Activated CD4-positive, alpha-beta T cell treated with anti-CD3 and anti-CD28 coated beads, Interleukin-2, Interleukin-4, amounts not matched to agents 100 ng/mL and 50 ng/mL, durations not matched to agents 16 hours and 8 hours (primary cell): ENCODE measurements at regions not wholly inside any gene's neighbourhood (a gene's known extent, or its start where the extent isn't known, plus 50 kb on each side); places are given as distances from the start of the nearest gene placed in this dataset.
"Not testable (repeated sequence)": the region's sequence is repeated elsewhere in the genome, so short reads cannot be mapped to it uniquely, and the experiment has no call there.

Source experiments
- DNase-seq: peaks from one replicate; pipeline ENCODE4 v3.0.0-alpha.2; 2020; ENCODE audit warnings: low spot score

DNA sequence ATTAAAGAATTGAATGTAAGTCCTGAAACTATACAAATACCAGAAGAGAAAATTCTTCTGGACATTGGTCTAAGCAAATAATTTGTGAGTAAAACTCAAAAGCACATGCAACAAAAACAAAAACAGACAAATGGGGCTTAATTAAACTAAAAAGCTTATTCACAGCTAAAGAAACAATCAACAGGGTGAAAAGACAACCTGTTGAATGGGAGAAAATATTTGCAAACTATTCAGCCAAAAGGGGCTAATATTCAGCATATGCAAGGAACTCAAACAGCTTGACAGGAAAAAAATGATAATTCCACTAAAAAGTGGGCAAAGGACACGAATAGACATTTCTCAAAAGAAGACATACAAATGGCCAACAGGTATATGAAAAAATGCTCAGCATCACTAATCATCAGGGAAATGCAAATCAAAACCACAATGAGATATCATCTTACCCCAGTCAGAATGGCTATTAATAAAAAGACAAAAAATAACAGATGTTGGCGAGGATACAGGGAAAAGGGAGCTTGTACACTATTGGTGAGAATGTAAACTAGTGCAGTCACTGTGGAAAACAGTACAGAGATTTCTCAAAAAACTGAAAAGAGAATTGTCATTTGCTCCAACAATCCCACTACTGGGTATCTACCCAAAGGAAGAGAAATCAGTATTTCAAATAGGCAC, 177.5 kb upstream of the RTL1 start:
- DNase-seq = no peak

DNA sequence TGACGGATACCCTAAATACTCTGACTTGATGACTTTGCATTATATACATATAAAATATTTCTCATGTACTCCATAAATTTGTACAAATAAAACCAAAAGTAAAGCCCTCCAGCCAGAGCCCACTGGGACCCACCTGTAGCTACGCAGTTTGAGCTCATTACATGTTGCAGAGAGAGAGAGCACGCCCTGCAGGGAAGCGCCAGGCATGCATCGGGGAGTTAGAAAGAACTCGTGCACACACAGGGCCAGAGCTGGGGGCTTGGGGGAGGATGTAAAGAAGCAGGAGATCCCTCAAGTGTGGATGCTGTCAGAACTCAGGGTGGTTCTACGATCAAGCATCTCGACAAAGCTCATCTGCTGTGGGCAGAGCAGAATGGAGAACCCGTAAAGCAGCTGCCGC, 178.5 kb upstream of the RTL1 start:
- no peak for DNase-seq

DNA sequence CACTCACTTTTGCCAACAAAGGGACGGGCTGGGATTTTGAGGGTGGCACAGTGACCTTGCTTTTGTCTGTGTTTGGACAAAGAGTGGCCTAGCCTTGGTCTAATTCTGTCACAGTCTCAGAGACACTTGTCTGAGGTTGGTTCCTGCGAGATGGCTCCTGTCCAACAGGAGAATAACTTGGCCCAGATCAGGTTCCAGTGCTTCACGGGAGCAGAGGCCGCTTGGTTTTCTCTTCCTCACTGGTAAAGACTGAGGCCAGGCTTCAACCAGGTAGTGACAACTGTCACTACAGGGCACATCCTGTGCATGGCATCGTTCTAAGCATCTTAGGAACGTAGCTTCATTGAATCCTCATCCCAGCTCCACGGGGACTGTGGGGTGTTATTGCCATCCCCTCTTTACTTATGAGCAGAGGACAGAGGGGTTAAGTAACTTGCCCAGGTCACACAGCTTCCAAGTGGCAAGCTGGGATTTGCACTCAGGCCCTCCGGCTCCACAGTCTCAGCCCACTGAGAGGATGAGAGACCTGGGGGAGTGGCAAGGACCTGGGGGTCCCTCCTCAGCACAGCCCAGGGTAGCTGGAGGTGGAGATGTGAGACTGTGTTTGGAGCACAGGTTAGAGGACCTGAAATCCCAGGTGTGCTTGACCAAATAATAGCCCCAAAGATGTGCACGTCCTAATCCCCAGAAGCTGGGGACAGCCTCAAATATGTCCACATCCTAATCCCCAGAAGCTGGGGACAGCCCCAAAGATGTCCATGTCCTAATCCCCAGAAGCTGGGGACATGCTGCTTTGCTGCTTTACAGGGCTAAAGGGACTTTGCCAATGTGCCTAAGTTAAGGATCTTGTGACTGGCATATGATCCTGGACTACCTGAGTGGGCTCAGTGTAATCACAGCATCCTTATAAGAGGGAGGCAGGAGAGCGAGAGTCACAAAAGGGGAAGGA, 179.2 kb upstream of the RTL1 start:
- DNase-seq = no peak

DNA sequence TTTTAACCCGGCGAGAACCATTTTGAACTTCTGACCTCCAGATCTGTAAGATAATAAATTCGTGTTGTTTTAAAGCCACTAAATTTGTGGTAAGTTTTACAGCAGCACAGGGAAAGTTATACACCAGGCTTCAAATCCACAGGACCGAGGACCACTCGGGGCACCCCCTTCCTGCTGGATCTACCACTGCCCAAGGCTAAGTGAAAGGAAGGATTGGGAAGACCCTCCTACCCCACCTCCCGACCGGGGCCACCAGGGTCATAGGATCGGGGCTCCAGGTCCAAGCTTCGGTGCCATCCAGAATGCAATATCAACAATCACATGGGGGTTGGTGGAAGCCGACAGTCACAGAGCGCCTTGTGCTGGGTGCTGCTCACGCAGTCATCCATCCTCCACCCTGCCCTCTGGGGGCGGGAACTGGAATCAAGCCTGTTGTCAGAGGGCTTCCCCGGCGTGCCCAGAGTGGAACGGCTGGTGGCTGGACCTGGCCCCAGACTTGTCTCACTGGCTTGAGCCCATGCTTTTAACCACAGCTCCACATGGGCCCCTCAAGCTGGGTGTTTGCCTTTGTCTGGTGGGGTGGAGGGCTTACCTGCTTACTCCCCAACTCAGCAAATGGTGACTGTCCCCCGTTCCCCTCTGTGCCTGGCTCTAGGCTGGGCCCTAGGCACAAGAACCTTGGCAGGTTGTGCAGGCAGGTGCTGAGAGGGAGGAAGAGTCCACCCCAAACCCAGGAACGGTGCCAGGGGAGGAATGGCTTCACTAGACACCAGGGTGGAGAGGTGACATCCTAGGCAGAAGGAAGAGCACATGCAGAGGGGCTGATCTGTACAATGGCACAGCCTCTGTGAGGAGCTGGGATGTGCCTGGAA, 180.3 kb upstream of the RTL1 start:
- DNase-seq = no peak

DNA sequence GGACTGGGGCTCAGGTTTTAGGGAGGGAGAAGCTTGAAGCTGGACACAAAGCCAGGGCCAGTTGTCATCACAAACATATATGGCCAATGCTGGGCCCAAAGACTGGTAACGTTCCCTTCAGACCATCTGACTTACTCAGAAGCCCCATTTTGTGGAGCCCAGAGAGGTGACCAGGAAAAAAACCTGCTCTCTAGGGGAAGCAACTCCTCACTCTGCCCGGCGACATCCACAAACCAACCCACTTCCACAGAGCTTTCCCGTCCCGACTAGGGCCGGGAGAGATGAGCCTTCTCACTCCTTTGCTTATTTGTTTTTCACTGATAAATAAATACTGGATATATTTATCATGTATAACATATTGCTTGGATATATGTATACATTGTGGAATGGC, 180.9 kb upstream of the RTL1 start:
- DNase-seq = no peak

DNA sequence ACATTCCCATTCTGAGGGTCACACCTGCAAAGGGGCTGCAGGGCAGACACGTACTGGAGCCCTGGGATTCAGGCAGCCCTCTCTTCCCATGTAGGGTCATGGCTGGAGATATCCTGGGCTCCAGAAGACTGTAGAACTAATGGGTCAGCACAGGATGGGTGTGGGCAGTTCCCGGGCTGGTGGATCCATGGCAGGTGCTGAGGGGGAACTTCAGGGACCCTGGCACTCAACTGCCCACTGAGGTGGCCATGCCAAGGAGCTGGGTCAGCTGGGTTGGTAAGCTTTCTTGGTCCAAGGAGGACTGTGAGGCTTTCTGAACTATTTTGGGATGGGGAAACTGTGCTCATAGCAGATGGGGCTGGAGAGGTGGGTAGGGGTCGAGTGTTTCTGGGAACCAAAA, 183.4 kb upstream of the RTL1 start:
- DNase-seq = no peak

DNA sequence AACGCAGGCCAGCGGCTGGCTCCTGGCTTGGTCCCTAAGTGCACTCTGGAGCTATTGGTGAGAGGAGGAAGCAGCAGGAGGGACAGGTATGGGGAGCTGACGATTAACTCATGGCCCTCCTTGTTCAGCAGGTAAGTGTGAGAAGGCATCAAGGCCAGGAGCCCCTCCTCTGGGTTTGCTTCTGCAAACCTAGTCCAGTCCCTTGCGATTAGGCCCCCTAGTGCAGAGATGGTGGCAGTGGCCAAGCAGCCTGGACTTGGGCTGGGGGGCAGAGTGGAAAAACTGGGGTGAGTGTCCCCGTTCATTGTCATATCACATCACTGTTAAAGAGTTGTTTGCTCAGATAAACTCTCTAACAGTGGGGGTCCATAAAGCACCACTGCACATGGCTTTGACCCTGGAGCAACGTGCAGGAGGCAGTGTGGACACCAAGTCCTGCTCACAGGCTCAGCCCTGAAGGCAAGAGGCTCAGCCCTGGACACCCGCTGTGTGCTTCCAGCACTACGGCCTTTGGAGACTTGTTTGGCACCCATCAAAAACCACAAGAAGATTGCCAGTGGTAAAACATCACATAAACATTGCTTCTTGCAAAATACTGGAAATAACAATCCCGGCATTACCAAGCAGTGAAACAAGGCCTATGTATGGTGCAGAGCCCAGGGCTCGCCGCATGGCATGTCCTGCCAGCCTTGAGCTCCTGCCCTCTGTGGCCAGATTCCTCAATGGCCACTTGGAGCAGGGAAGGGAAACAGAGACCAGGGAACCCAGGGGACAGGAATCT, 184.3 kb upstream of the RTL1 start:
- no peak for DNase-seq

DNA sequence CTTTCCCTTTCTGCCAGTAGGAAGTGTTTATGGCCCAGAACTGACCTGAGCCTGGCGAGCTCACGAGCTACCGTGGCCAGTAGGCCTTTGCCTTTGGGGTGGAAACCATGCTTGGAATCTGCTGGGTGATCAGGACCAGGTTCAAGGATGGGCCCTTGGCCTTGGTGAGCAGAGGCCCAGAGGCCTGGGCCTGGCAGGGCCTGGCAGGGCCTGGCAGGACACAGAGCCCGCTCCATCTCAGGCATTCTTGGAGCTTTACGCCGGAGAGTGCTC, 184.8 kb upstream of the RTL1 start:
- DNase-seq = no peak

DNA sequence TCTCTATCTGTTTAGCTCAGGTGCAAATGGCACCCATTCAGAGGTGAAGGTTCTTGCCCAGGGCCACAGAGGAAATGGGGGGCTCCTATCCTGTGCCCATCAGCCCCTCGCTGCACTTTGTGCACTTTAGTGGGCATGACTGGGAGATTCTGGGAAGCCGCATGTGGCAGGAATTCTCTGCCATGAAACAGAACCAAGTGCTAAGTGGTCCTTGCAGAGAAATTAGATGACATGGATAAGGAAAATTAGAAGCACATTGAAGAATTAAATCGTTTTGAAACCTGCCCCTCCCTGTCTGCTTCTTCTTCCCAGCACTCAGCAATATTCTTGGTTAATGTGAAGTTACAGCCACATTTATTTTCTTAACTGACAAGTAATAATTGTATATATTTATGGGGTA, 185.2 kb upstream of the RTL1 start:
- DNase-seq = no peak

DNA sequence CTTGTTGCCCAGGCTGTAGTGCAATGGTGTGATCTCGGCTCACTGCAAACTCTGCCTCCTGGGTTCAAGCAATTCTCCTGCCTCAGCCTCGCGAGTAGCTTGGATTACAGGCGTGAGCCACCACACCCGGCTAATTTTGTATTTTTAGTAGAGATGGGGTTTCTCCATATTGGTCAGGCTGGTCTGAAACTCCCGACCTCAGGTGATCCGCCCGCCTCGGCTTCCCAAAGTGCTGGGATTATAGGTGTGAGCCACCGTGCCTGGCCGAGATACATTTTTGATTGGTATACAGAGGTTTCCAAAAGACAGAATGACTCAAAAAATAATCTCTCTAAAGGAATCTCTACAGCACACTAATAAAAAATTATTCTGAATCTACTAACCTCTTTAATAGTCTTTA, 187.0 kb upstream of the RTL1 start:
- DNase-seq = not testable (repeated sequence)

DNA sequence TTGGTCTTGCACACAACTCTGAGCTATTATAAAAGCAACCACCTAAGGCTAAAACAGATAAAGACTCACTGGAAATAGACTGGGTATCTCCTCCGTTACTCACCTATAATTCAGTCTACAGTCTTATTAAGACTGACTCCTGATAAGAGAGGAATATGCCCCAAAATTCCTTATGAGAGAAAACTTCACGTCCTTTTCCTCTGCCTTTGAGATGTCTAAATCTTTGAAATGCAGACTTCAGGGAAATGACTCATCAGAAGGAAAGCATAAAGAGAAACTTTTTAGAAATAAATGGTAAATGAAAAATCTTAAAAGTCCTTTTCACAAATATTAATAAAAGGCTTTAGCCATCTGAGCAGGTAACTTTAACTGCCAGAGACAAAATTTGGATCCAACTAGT, 187.5 kb upstream of the RTL1 start:
- no peak for DNase-seq

DNA sequence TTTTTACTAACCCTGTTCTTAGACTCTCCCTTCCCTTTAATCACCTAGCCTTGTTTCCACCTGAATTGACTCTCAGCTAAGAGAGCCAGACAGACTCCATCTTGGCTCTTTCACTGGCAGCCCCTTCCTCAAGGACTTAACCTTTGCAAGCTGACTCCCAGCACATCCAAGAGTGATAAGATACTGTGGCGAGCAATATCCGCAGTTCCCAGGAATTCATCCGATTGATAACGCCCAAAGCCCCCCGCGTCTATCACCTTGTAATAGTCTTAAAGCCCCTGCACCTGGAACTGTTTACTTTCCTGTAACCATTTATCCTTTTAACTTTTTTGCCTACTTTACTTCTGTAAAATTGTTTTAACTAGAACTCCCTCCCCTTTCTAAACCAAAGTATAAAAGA, 191.4 kb upstream of the RTL1 start:
- not testable (repeated sequence) for DNase-seq

DNA sequence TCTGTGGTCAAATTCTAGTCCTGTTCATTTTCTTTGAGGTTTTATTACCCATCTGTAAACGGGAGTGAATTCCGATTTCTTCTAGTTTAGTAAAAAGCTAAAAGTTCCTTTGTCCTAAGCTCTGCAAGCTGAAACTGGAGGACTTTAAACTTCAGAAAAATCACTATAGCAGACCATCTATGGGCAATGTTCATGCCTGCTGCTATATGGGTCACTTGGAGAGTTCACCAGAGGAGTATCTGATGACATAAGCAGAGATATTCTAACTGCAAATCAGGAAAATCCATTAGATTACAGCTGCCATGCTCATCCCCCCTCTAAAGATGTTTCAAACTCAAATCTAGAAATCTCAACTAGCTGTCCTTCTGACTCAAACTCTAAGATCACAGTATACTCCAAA, 193.0 kb upstream of the RTL1 start:
- DNase-seq = no peak

DNA sequence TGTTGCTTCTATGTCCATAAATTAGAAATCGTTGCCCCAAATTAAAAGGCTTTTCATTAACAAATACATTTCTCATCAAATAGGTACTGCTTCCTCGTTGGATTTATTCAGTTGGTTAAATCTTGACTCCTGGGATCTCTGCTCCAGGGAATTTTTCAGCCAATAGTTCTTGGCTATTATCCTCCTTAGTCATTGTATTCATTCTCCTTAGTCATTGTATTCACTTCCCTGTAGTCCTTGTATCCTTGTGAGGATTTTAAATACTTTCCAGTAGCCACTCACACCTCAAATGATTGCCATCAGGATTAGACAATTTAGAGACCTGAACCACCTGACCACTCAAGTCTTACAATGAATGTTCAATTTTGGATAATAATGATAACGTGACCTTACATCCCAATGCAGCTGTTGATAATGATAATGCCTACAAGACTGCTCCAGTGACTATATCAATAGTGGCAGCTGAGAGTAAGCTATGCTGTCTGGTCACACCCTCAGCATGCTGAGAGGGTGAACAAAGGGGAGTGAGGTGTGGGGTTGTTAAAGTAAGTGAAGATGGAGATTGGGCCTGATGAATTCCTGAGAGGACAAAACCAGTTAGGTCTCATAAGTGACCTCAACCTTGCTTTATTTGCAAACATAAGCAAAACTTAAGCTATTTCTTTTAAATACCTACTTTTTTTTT, 193.7 kb upstream of the RTL1 start:
- no peak for DNase-seq

DNA sequence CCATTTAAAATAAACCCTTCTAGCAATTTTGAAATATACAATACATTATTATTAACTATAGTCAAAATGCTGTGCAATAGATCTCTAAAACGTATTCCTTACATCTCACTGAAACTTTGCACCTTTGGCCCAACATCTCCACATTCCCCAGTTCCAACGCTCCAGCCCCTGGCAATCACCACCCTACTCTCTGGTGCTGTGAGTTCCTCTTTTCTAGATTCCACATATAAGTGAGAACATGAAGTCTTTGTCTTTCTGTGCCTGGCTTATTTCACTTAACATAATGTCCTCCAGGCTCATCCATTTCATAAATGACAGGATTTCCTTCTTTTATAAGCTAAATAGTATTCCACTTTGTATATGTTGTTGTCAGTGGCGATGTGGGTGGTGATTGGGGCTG, 194.7 kb upstream of the RTL1 start:
- DNase-seq = no peak

DNA sequence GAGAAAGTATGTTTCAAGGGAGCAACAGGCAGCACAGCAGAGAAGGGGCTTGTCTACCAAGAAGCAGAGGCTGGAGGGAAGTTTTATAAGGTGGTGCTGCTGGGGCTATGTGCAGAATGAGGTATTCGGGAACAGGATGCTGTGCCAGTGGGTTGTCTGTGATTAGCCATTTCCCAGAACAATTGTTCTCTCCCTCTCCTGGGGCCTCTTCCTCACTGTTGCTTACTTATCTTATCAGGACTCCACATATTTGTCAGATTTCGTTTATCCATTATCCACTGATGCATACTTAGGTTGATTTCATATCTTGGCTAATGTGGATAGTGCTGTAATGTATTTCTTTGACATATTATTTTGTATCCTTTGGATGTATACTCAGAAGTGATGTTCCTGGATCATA, 195.1 kb upstream of the RTL1 start:
- no peak for DNase-seq

DNA sequence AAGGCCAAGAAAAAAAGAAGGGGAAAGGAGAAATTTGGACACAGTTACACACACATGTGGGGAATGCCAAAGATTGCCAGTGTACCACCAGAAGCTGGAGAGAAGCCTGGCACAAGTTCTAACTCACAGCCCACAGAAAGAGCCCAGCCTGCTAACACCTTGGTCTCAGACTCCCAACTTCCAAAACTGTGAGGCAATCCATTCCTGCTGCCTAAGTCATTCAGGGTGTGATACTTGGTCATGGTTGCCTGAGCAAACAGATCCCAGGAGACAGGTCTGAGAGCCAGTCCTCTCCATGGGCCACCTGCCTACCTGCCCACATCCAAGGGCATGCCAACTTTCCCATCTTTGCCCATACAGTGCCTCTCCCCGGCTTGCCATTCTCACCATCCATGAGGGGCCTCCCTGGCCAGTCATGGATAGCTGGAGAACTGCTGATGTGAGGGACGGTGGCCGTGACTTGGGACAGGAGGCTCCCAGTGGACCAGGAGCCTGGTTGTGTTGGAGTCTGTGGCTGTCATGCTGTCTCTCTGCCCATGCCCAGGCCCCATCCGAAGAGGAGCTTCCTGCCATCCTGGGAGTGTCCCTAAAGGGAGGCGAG, 198.0 kb upstream of the RTL1 start:
- no peak for DNase-seq

DNA sequence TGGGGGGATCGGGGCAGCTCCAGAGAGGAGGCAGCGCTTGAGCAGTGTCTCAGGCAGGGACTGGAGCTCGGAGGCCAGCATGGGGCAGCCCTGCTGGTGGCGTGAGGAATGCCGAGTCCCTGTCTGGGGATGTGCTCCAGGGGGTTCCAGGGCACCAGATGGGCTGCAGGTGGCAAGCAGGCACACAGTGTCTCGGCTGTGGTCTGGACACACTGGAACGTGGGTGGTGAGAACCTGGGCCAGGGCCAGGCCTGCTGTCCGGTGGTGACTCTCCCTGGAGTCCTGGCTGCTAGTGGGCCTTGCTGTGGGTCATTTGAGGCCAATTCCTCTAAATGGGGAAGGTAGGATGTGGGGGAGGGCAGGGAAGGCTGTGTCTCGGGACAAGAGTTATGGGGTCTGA, 199.4 kb upstream of the RTL1 start:
- DNase-seq = no peak

DNA sequence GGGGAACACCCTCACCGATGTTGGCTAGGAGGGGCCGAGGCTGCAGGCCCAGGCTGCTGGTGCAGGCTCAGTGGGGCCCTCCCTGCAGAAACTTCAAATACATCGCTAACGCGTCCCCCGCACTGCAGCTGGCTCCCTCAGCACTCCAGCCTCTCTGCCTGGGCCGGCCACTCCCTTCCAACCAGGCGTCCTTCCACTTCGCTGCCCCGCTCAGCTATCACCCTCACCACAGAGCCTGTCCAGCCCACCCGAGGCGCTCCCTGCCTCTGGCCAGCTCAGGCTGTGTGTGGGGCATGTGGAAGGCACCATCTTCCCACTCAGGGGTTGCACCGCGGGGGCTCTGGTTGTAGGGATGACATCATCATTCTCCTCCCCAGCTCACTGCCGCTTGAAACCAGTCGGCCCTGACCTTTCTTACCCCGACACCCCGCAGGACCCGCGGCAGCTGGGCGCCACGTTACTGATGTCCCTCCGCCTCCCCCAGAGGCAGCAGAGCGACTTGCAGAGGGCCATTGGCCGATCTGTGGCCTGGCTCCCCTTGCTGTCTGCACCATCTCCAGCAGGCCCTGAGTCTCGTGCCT, 199.9 kb upstream of the RTL1 start:
- no peak for DNase-seq

DNA sequence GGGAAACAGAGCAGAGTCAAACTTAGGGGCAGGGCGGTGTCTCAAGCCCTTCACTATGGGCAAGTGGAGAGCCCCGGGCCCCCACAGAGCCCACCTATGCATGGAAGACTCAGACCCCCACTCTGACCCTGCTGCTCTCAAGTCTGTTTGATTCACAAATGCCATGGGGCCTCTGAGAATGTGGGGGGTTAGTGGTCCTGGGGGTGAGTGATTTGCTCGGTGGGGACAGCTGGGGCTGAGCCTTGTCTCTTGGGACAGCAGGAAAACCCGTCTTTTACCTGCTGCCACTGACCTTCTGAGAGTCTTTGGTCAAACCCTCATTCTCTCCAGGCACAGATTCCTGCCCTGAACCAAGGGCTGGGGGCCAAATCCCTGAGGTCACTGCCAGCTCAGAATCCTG, 201.0 kb upstream of the RTL1 start:
- DNase-seq = no peak

DNA sequence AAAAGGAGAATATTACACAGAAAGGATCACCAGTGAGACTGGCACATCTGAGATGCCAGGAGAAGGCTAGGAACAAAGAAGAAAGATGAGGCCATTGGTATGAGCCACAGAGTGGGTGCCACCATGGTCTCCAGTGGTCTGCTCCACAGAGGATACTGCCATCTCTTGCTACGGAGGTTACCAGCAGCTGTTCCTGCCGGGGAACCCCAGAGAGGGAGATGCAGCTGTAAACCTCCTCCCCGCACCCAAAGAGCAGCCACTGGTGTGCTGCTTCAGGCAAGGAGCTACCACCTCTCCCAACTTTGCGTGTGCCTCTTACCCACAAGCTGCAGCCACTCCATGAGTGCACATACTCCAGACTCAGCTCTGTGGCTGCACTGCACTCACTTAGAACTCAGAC, 201.5 kb upstream of the RTL1 start:
- DNase-seq = no peak
